ENCODE measurements at regions not wholly inside any gene's neighbourhood (a gene's known extent, or its start where the extent isn't known, plus 50 kb on each side); places are given as distances from the start of the nearest gene placed in this dataset.

DNA sequence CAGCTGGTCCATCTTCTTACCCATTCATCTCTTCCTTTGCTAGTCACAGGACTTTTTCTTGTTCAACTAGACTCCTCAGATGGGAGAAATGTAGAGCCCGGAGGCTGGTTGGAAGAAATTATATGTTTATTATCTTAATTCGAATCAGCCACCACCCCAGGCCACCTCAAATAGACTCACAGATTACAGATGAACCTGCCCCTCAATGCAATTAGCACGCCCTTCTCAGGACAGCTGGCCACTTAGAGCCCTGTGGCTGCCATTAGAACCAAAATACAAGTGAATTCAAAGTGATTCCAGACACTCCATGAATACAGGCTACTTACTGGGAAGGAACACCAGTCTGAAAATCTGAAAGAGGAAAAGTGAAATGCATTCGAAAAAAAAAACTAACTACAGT, 176.4 kb downstream of the MAFB start:
- TF ChIP-seq, protein P1, sequence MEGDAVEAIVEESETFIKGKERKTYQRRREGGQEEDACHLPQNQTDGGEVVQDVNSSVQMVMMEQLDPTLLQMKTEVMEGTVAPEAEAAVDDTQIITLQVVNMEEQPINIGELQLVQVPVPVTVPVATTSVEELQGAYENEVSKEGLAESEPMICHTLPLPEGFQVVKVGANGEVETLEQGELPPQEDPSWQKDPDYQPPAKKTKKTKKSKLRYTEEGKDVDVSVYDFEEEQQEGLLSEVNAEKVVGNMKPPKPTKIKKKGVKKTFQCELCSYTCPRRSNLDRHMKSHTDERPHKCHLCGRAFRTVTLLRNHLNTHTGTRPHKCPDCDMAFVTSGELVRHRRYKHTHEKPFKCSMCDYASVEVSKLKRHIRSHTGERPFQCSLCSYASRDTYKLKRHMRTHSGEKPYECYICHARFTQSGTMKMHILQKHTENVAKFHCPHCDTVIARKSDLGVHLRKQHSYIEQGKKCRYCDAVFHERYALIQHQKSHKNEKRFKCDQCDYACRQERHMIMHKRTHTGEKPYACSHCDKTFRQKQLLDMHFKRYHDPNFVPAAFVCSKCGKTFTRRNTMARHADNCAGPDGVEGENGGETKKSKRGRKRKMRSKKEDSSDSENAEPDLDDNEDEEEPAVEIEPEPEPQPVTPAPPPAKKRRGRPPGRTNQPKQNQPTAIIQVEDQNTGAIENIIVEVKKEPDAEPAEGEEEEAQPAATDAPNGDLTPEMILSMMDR (IDR thresholded peaks at IDR 0.05; ENCODE audit: low read depth, low read length): no peak
- no peak for TF ChIP-seq EZH2phosphoT487 (IDR thresholded peaks at IDR 0.05; ENCODE audit: low read depth)
